ENCODE measurements at regions not wholly inside any gene's neighbourhood (a gene's known extent, or its start where the extent isn't known, plus 50 kb on each side); places are given as distances from the start of the nearest gene placed in this dataset.

DNA sequence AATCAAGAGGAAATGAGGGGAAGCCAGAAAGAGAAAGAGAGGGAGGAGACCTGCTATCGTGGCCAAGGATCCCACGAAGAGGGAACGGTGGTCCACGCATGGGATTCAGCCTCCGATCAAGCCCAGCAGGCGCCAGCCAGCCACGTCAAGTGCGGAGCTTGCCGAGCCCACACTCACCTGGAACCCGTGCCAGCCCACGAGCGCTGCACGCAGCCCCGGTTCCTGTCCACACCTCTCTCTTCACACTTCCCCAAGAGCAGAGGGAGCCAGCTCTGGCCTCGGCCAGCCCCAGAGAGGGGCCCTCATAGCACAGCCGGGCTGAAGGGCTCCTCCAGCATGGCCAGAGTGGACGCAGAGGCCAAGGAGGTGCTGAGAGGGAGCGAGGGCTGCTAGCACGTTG, 795.1 kb upstream of the GRIA3 start:
- no peak for TF ChIP-seq LEF1 (IDR thresholded peaks at IDR 0.05)
- no peak for TF ChIP-seq HCFC1 (IDR thresholded peaks at IDR 0.05; ENCODE audit: low read depth, low read length)
- TF ChIP-seq ZNF133 (CRISPR knock-in tag; IDR thresholded peaks at IDR 0.05): no peak
- TF ChIP-seq RNF2 (IDR thresholded peaks at IDR 0.05): no peak
- TF ChIP-seq SMARCE1 (IDR thresholded peaks at IDR 0.05): no peak
- TF ChIP-seq ZBTB1 (CRISPR knock-in tag; IDR thresholded peaks at IDR 0.05; ENCODE audit: borderline replicate concordance, low read depth): no peak
- TF ChIP-seq ZSCAN29 (IDR thresholded peaks at IDR 0.05): no peak
- TF ChIP-seq, protein P1, sequence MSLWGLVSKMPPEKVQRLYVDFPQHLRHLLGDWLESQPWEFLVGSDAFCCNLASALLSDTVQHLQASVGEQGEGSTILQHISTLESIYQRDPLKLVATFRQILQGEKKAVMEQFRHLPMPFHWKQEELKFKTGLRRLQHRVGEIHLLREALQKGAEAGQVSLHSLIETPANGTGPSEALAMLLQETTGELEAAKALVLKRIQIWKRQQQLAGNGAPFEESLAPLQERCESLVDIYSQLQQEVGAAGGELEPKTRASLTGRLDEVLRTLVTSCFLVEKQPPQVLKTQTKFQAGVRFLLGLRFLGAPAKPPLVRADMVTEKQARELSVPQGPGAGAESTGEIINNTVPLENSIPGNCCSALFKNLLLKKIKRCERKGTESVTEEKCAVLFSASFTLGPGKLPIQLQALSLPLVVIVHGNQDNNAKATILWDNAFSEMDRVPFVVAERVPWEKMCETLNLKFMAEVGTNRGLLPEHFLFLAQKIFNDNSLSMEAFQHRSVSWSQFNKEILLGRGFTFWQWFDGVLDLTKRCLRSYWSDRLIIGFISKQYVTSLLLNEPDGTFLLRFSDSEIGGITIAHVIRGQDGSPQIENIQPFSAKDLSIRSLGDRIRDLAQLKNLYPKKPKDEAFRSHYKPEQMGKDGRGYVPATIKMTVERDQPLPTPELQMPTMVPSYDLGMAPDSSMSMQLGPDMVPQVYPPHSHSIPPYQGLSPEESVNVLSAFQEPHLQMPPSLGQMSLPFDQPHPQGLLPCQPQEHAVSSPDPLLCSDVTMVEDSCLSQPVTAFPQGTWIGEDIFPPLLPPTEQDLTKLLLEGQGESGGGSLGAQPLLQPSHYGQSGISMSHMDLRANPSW (CRISPR knock-in tag; IDR thresholded peaks at IDR 0.05): no peak
- no peak for TF ChIP-seq FOXA1 (IDR thresholded peaks at IDR 0.05; ENCODE audit: borderline replicate concordance)
- TF ChIP-seq, protein P2, sequence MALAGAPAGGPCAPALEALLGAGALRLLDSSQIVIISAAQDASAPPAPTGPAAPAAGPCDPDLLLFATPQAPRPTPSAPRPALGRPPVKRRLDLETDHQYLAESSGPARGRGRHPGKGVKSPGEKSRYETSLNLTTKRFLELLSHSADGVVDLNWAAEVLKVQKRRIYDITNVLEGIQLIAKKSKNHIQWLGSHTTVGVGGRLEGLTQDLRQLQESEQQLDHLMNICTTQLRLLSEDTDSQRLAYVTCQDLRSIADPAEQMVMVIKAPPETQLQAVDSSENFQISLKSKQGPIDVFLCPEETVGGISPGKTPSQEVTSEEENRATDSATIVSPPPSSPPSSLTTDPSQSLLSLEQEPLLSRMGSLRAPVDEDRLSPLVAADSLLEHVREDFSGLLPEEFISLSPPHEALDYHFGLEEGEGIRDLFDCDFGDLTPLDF (CRISPR knock-in tag; IDR thresholded peaks at IDR 0.05): no peak

All from K562 (cell line).